DMS53 (cell line): ENCODE measurements at regions not wholly inside any gene's neighbourhood (a gene's known extent, or its start where the extent isn't known, plus 50 kb on each side); places are given as distances from the start of the nearest gene placed in this dataset.

Experiments used
- DNase-seq: peaks from one replicate; lab custom pipeline; 2025; lab: John Stamatoyannopoulos, UW

DNA sequence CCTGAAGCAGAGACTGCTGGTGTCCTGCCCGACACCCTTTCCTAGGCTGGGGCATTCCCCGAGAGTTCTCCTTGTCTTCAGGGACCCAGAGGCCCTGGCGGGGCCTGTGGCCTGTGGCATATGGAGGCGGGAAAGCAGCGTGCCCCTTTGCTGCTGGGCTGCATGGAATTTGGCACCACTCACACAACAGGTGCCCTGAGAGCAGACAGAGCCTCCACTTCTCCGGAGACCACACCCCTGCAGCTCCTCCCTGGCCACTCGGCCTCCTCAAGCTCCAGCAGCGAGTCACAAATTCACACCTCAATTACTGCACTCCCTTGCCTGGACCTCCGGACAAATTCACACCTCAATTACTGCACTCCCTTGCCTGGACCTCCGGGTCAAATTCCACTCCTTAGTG is 1375.2 kb downstream of the TBC1D22A start:
- no peak for DNase-seq

DNA sequence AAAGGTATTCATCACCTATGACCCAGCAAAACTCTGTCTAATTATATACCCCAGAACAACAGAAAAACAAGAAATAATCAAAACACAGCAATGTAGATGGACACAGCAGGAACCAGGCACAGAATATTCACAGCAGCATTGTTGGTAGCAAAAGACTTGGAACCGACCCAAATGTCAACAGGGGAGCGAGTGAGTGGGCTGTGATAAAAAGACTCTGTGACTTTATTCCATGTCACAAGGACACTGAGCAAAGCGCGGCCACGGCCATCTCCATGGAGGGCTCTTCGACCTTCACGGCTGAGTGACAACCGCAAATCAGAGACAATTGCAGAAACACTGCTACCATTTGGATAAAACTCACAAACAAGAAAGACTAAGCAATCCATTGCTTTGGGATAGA is 1373.1 kb downstream of the TBC1D22A start:
- no peak for DNase-seq

GRCh38 chr22:48125416-48125815 is 1363.0 kb downstream of the TBC1D22A start:
- DNase-seq: no peak

GRCh38 chr22:48121984-48122383 is 1359.5 kb downstream of the TBC1D22A start:
- DNase-seq: no peak

DNA sequence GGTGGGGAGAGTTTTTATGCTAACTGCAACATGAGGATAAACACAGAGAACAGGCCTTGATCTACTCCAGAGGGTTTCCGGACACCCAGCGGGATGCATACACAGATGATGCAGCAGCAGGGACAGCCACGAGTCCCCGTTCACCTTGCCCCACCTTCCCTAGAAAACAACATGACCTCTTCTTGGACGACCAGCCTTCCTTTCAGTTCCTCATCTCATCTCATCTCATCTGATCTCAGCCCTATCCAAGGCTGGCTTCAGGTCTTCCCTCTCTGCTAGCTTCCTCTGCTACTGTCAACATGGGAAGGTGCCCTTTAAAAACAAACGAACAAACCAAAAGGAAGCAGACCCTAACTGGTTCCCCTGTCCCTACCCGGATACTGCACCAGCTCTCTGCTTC is 1356.2 kb downstream of the TBC1D22A start:
- DNase-seq: no peak

DNA sequence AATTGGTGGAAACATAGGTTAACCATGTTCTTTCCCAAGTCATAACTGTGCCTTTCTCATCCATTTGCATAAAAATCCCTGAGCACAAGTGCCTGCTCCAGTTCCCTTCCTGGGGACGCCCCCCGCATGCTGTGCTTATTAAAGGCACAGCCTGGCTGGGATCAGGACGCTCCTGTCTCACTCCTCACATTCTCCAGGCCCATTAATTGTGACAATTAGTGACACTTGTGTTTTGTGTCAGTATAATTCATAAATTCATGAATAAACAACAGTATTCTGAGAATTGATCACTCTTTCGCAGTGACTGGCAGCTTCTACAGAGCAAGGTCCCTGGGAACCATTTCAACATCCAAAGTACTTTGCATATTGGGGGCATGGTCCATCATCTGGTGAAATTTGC is 1354.4 kb downstream of the TBC1D22A start:
- no peak for DNase-seq

GRCh38 chr22:48112687-48113521 is 1350.5 kb downstream of the TBC1D22A start:
- DNase-seq: no peak

- DNase-seq: no peak
Measured at GRCh38 chr22:48106715-48107259, 1344.3 kb downstream of the TBC1D22A start.

DNA sequence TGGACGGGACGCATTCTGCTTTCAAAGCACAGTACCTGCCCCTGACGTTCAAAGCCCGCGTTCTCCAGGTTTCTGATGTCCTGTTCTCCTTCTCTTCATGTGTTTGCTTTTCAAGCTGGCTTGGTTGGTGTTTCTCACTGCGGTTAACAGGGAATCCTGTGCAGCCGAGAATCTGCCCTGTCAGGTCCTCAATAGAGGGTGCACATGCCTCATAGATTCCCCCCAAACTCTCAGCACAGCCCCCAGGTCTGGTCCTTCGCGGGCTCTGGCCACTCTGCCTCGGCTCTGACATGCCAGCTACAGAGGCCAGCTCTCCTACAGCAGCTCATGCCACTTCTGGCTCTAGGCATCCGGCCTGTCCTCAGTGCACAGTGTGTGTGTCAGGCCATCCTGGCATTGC is 1343.8 kb downstream of the TBC1D22A start:
- no peak for DNase-seq

- DNase-seq: no peak
Measured at GRCh38 chr22:48105259-48105658, 1342.8 kb downstream of the TBC1D22A start.

GRCh38 chr22:48104766-48105165 is 1342.3 kb downstream of the TBC1D22A start:
- DNase-seq: no peak

GRCh38 chr22:48104102-48104738 is 1341.8 kb downstream of the TBC1D22A start:
- DNase-seq: no peak

GRCh38 chr22:48103126-48103875 is 1340.9 kb downstream of the TBC1D22A start:
- no peak for DNase-seq

DNA sequence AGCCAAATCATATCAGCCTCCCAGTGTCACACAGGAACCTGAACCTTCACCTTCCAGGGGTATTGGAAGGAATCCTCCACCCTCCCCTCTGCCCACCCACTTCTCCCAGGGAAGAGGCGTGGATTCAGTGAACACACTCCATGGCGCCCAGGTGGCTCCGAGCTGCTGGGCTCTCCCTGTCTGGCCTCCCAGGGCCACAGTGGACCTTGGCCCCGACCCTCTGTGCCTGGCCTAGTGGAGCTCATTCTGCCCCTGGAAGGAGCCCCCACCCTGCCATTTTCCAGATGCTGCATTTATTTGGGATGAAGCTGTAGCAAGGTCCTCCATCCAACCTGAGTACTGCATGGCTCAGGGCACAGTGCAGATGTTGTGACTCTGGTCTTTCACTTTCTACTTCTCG is 1340.1 kb downstream of the TBC1D22A start:
- no peak for DNase-seq

DNA sequence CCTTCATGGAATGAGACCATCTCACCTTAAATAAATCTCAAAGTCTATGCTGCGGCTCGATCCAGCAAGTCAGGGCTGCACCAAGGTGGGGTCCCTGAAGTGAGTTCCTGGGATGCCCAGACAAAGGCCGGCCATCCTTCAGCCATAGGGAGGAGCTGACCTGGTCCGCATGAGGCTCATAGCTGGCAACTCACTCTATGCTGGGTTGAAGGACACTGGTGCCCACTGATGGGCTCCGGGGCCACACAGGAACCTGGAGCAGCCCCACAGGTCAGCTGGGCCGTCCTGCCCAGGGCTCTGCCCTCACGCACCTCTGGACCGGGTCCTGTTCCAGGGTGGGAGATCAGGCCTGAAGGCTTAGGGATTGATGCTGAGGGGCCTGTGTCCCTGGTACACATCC is 1339.3 kb downstream of the TBC1D22A start:
- DNase-seq: no peak

DNA sequence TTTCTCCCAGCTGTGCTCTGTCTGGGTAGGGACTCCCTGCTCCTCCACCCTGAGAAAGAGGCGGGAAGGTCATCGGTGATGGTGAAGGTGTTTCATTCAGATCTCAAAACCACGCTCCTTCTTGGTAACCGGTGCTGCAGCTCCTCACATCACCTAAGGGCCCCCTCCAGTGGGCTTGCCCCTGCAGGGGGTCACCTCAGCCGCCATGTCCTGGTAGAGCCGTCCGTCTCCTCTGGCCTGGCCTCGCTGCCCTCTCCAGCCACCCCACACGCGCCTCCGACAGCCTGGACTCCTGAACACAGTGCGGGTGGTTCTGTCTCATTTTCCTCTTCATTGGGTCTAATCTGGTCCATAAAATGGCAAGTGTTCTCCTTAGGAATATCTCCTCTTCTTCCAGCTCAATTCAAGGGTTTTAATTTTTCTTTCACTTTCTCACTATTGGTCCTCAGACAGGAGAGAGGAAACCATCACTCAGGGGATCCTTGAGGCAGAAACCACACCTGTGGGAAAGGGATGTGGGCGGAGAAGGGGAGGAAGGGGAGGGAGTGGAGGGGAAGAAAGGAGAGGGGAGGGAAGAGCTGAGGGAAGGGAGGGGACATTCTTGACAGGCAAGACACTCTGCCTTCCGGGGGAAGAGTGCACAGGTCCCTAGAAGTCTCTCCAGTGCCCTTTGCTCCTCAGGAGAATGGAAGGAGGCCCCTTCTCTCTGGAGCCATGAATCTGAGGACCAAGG is 1338.4 kb downstream of the TBC1D22A start:
- no peak for DNase-seq

DNA sequence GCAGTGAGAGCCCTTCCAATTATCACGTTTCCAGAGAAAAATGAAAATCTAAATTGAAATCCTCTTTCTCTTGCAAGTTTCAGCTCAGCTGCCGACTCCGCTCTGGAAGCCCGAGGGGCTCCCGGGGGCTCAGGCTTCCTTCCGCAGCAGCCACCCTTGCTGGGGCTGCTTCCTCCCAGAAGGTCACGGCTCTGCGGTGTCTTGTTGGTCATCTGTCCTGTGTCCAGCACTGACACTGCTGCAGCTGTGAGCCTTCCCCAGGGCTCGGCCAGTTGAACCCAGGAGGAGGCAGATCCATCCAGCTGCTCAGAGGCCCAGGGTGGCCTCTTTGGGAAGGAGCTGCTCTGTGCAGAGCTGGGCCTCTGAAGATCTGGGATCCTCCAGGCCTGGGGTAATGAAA is 1337.2 kb downstream of the TBC1D22A start:
- DNase-seq: no peak

DNA sequence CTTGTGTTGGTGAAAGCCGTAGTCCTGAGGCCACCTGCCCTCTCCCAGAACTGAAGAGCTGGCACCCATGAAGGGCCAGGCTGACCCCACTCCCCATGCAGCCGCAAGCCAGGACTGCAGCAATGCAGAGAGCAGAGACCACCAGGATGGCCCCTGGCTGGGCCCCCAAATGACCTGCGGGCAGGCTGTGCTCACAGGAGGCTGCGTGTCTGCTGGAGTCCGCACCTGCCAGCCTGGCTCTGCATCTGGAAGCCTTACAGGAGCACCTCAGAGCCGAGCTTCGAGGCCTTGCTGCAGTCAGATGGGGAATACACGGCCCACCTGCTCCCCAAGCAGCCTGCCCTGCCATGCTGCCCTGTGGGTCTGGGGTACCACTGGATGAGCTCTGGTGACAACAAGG is 1336.8 kb downstream of the TBC1D22A start:
- no peak for DNase-seq

- DNase-seq: no peak
Measured at GRCh38 chr22:48098921-48099245, 1336.4 kb downstream of the TBC1D22A start.

DNA sequence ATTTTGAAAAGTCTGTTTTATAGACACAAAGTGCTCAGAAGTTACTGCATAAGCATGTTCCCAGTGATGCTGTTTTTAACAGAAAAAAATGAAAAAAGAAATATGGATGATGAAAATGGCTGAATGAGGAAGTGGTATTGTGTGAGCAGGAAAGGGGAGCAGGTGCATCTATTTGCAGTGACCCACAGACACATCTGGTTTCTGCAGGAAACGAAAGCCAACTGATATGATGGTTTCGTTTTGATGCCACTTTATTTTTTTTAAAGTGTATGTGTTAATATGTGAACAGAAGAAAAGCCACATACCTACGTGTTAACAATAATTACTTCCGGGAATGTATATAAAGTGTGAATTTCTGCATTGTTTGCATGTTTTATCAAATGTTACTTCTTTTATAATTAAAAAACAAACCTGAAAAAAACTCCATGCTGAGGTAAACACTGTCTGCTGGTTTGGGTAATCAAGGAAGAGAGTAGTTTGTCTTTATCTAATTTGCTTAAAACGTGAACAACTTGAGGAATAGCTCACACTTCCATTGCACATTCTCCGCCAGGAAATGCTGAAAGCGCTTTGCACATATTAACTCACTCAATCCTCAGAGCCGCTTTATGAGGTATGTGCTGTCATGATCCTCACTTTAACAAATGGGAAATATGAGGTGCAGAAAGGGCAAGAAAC is 1335.9 kb downstream of the TBC1D22A start:
- peak; percentile 7 for DNase-seq

GRCh38 chr22:48097723-48098122 is 1335.3 kb downstream of the TBC1D22A start:
- DNase-seq: no peak
